MM.1S (cell line): ENCODE measurements at regions not wholly inside any gene's neighbourhood (a gene's known extent, or its start where the extent isn't known, plus 50 kb on each side); places are given as distances from the start of the nearest gene placed in this dataset.
"Not testable (repeated sequence)": the region's sequence is repeated elsewhere in the genome, so short reads cannot be mapped to it uniquely, and the experiment has no call there.

Experiments
- DNase-seq: peaks from one replicate; pipeline ENCODE4 v3.0.0-alpha.2; 2015
- H2AFZ ChIP-seq: fragments of 300-600 bp; sonication (generic); 2 replicates; pipeline ENCODE4 v1.6.0; 2016; ENCODE audit warnings: antibody characterized with exemption, low read length
- H3F3A ChIP-seq: fragments of 300-600 bp; sonication (generic); 2 replicates; pipeline ENCODE4 v1.6.1; 2016; ENCODE audit warnings: mild to moderate bottlenecking, antibody characterized with exemption, low read length, moderate library complexity, mixed read lengths; ENCODE audit not compliant: insufficient read depth
- H3K27ac ChIP-seq: fragments of 300-600 bp; sonication (generic); 2 replicates; pipeline ENCODE4 v1.5.1; 2016; ENCODE audit warnings: mild to moderate bottlenecking, low read length
- H3K27me3 ChIP-seq: fragments of 300-600 bp; sonication (generic); replicated peaks from 2 replicates; pipeline ENCODE4 v1.6.0; 2016; ENCODE audit warnings: low read length; ENCODE audit not compliant: insufficient read depth
- H3K36me3 ChIP-seq: fragments of 300-600 bp; sonication (generic); replicated peaks from 2 replicates; pipeline ENCODE4 v1.6.1; 2016; ENCODE audit warnings: mild to moderate bottlenecking, low read length, mixed read lengths; ENCODE audit not compliant: insufficient read depth
- H3K4me1 ChIP-seq: fragments of 300-600 bp; sonication (generic); 2 replicates; pipeline ENCODE4 v1.6.1; 2016; ENCODE audit warnings: low read length, mixed read lengths
- H3K4me2 ChIP-seq: fragments of 300-600 bp; sonication (generic); 2 replicates; pipeline ENCODE4 v1.6.0; 2016; ENCODE audit warnings: low read depth, low read length
- H3K4me3 ChIP-seq: fragments of 300-600 bp; sonication (generic); 2 replicates; pipeline ENCODE4 v1.5.1; 2016; ENCODE audit warnings: low read length, mixed read lengths
- H3K79me2 ChIP-seq: fragments of 300-600 bp; sonication (generic); 2 replicates; pipeline ENCODE4 v1.6.1; 2016; ENCODE audit warnings: mixed run types, low read length, mixed read lengths
- H3K9ac ChIP-seq: fragments of 300-600 bp; sonication (generic); 2 replicates; pipeline ENCODE4 v1.6.1; 2016; ENCODE audit warnings: low read length, mixed read lengths
- H3K9me2 ChIP-seq: fragments of 300-600 bp; sonication (generic); replicated peaks from 2 replicates; pipeline ENCODE4 v1.6.1; 2016; ENCODE audit warnings: mild to moderate bottlenecking, low read length, mixed read lengths; ENCODE audit not compliant: insufficient read depth
- H3K9me3 ChIP-seq: fragments of 300-600 bp; sonication (generic); replicated peaks from 2 replicates; pipeline ENCODE4 v1.6.1; 2016; ENCODE audit warnings: mild to moderate bottlenecking, low read length, mixed read lengths; ENCODE audit not compliant: insufficient read depth
- H4K20me1 ChIP-seq: fragments of 300-600 bp; sonication (generic); 2 replicates; pipeline ENCODE4 v1.6.1; 2016; ENCODE audit warnings: mild to moderate bottlenecking, low read length, moderate library complexity, mixed read lengths; ENCODE audit not compliant: insufficient read depth
- EZH2 ChIP-seq: fragments of 300-600 bp; sonication (generic); optimal IDR thresholded peaks from 2 replicates; pipeline ENCODE3; 2017; ENCODE audit warnings: low read depth, mild to moderate bottlenecking, antibody characterized with exemption, low read length, mixed read lengths
- EZH2phosphoT487 ChIP-seq: fragments of 300-600 bp; sonication (generic); IDR thresholded peaks from 2 replicates; pipeline ENCODE4 v1.6.1; 2018; ENCODE audit warnings: antibody characterized with exemption, low read length
- TF ChIP-seq, protein P1 (sequence below): fragments of 300-600 bp; sonication (generic); IDR thresholded peaks from 2 replicates; pipeline ENCODE4 v1.5.1; 2016; ENCODE audit warnings: antibody characterized with exemption, low read length, mixed read lengths

DNA sequence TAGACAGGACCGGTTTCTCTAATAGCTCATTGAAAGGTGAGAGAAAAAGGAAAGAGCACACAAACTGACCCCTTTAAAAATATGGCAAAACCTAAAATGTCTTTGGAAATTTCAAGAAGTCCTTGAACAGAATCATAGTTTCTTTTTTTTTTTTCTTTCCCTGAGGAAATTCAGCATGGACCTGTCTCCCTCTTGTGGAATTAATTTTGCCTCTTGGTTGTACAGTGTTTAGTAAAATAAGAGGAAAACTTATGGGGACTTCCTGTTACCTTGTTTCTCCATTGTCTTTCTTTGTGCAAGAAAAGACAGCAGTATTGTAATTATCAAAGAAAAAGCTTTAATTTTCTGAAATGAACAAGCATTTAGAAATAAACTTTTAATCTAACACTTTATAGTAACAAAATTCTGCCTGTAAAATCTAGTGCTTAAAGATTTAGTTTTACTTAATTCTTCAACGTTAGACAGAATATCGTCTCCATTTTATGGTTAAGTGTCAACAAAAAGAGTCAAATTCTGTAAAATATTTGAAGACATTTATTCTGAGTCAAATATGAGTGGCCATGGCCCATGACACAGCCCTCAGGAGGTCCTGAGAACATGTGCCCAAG is 176.3 kb upstream of the NABP1 start:
- no peaks in the 10 kb centered on the region for H3F3A ChIP-seq
- no peak overlapping the region for H3K4me2 ChIP-seq
- H3K9me3 ChIP-seq: no peaks in the 10 kb centered on the region
- H3K9ac ChIP-seq: no peak overlapping the region
- no peak for DNase-seq
- H4K20me1 ChIP-seq: no peaks in the 10 kb centered on the region
- H3K79me2 ChIP-seq: no peaks in the 10 kb centered on the region
- no peaks in the 10 kb centered on the region for H3K9me2 ChIP-seq
- H3K27me3 ChIP-seq: no peaks in the 10 kb centered on the region
- no peaks in the 10 kb centered on the region for H3K4me1 ChIP-seq
- TF ChIP-seq, protein P1, sequence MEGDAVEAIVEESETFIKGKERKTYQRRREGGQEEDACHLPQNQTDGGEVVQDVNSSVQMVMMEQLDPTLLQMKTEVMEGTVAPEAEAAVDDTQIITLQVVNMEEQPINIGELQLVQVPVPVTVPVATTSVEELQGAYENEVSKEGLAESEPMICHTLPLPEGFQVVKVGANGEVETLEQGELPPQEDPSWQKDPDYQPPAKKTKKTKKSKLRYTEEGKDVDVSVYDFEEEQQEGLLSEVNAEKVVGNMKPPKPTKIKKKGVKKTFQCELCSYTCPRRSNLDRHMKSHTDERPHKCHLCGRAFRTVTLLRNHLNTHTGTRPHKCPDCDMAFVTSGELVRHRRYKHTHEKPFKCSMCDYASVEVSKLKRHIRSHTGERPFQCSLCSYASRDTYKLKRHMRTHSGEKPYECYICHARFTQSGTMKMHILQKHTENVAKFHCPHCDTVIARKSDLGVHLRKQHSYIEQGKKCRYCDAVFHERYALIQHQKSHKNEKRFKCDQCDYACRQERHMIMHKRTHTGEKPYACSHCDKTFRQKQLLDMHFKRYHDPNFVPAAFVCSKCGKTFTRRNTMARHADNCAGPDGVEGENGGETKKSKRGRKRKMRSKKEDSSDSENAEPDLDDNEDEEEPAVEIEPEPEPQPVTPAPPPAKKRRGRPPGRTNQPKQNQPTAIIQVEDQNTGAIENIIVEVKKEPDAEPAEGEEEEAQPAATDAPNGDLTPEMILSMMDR: peak; percentile 16
- TF ChIP-seq EZH2: no peak
- no peaks in the 10 kb centered on the region for H3K36me3 ChIP-seq
- H3K4me3 ChIP-seq: no peak overlapping the region
- no peak overlapping the region for H2AFZ ChIP-seq
- no peak overlapping the region for H3K27ac ChIP-seq

- H3K4me1 ChIP-seq: no peaks in the 10 kb centered on the region
- no peak overlapping the region for H3K27ac ChIP-seq
- H3F3A ChIP-seq: no peaks in the 10 kb centered on the region
- H4K20me1 ChIP-seq: no peaks in the 10 kb centered on the region; the same call in 1 of the 2 replicates
- TF ChIP-seq EZH2: no peak
- TF ChIP-seq, protein P1: no peak
- no peak for TF ChIP-seq EZH2phosphoT487
- H3K27me3 ChIP-seq: no peaks in the 10 kb centered on the region
- H3K9me2 ChIP-seq: no peaks in the 10 kb centered on the region
- H3K79me2 ChIP-seq: no peaks in the 10 kb centered on the region
- H3K4me2 ChIP-seq: no peak overlapping the region
- no peak overlapping the region for H2AFZ ChIP-seq
- no peak overlapping the region for H3K9ac ChIP-seq
- no peaks in the 10 kb centered on the region for H3K9me3 ChIP-seq
- no peak for DNase-seq
- no peaks in the 10 kb centered on the region for H3K36me3 ChIP-seq
- H3K4me3 ChIP-seq: no peak overlapping the region
These were observed 171.4 kb upstream of the NABP1 start for GRCh38 chr2:191506515-191506914.

GRCh38 chr2:191507252-191507853 is 170.6 kb upstream of the NABP1 start:
- not testable (repeated sequence) for H3K9me3 ChIP-seq, H2AFZ ChIP-seq, H3K27me3 ChIP-seq, H3K4me2 ChIP-seq, DNase-seq, H3F3A ChIP-seq, H3K36me3 ChIP-seq, H3K79me2 ChIP-seq, H3K4me1 ChIP-seq, H4K20me1 ChIP-seq, H3K9me2 ChIP-seq, H3K4me3 ChIP-seq, H3K27ac ChIP-seq, H3K9ac ChIP-seq

- H3K36me3 ChIP-seq: no peaks in the 10 kb centered on the region
- H3K9me2 ChIP-seq: no peaks in the 10 kb centered on the region
- no peak overlapping the region for H3K4me3 ChIP-seq
- DNase-seq: no peak
- H4K20me1 ChIP-seq: no peaks in the 10 kb centered on the region; the same call in 1 of the 2 replicates
- H3K79me2 ChIP-seq: no peaks in the 10 kb centered on the region
- H3K27ac ChIP-seq: no peak overlapping the region
- no peaks in the 10 kb centered on the region for H3K9me3 ChIP-seq
- no peaks in the 10 kb centered on the region for H3F3A ChIP-seq
- no peak overlapping the region for H3K9ac ChIP-seq
- no peak overlapping the region for H2AFZ ChIP-seq
- no peak overlapping the region for H3K4me2 ChIP-seq
- TF ChIP-seq EZH2: no peak
- TF ChIP-seq EZH2phosphoT487: no peak
- TF ChIP-seq, protein P1: no peak
- no peaks in the 10 kb centered on the region for H3K4me1 ChIP-seq
- H3K27me3 ChIP-seq: no peaks in the 10 kb centered on the region
These were observed 169.2 kb upstream of the NABP1 start for GRCh38 chr2:191508738-191509137.
